HepG2 (cell line): ENCODE measurements at regions not wholly inside any gene's neighbourhood (a gene's known extent, or its start where the extent isn't known, plus 50 kb on each side); places are given as distances from the start of the nearest gene placed in this dataset.
"Not testable (repeated sequence)": the region's sequence is repeated elsewhere in the genome, so short reads cannot be mapped to it uniquely, and the experiment has no call there.

Source experiments
- ATAC-seq: fragments of 200-7000 bp; cut with Tn5 transposase; 3 replicates; pipeline ENCODE4 v1.9.1; 2020; ENCODE audit warnings: mild to moderate bottlenecking, moderate library complexity
- BruUV-seq: library from RNA; stranded (reverse); fragments of 400-500 nt; replicated peaks from 2 replicates; lab custom pipeline; 2021; lab: Mats Ljungman, UMichigan
- CTCF ChIA-PET: fragments of 300-600 bp; formaldehyde crosslinking; extraction: SDS; loops from one replicate; lab custom pipeline; 2021; ENCODE audit warnings: low total read pairs, inconsistent platforms, low intra/inter-chr PET ratio; lab: Yijun Ruan, JAX
- POLR2A ChIA-PET: fragments of 350-600 bp; sonication (Branson Sonifier 250); formaldehyde crosslinking; loops from one replicate; lab custom pipeline; 2020; ENCODE audit warnings: antibody characterized with exemption, inconsistent platforms; lab: Yijun Ruan, JAX
- DNase-seq: peaks from one replicate; pipeline ENCODE4 v3.0.0-alpha.2; 2015; ENCODE audit warnings: low spot score
- FAIRE-seq: peaks from 3 replicates; lab custom pipeline; 2011; peaks lifted over from hg19 to GRCh38; lab: Jason Lieb, UNC
- H2AFZ ChIP-seq: one replicate; pipeline ENCODE4 v1.6.1; 2011; ENCODE audit warnings: low read length, inconsistent platforms
- H3K27ac ChIP-seq: fragments of 300-600 bp; 3 replicates; pipeline ENCODE4 v1.8.0; 2011; ENCODE audit warnings: mixed run types, mild to moderate bottlenecking, mixed read lengths, low read length, inconsistent platforms; ENCODE audit not compliant: insufficient read depth; ENCODE audit errors: extremely low read length
- H3K27me3 ChIP-seq, 2 experiments: fragments of 200-600 bp in 1 of 2; 2 replicates in 1 of 2; 3 replicates in 1 of 2; pipeline versions ENCODE4 v1.6.0 to v1.8.0; 2011; ENCODE audit warnings: low read length in 2 of 2, mild to moderate bottlenecking in 2 of 2, moderate library complexity in 2 of 2, inconsistent platforms in 1 of 2; ENCODE audit not compliant: insufficient read depth in 2 of 2, control insufficient read depth in 1 of 2
- H3K36me3 ChIP-seq, 2 experiments: fragments of 200-600 bp in 1 of 2; replicated peaks in 1 of 2; 2 replicates in 1 of 2; 3 replicates in 1 of 2; pipeline versions ENCODE4 v1.5.1 to v1.8.0; 2011; ENCODE audit warnings: low read length in 2 of 2, inconsistent platforms in 1 of 2; ENCODE audit not compliant: insufficient read depth in 2 of 2, control insufficient read depth in 1 of 2
- H3K4me1 ChIP-seq: 2 replicates; pipeline ENCODE4 v1.5.1; 2012; ENCODE audit warnings: low read length, inconsistent platforms; ENCODE audit not compliant: insufficient read depth
- H3K4me2 ChIP-seq: 2 replicates; pipeline ENCODE4 v1.6.0; 2011; ENCODE audit warnings: low read depth, low read length, inconsistent platforms
- H3K4me3 ChIP-seq, 3 experiments: fragments of 200-600 bp in 1 of 3; sonication (generic), shearing (Covaris generic) in 1 of 3; replicated peaks in 1 of 3; 2 replicates each; pipeline ENCODE4 v1.5.1; 2011 to 2016; ENCODE audit warnings: low read length in 3 of 3, inconsistent platforms in 2 of 3, low read depth in 2 of 3, mild to moderate bottlenecking in 2 of 3, control low read depth in 1 of 3, mixed read lengths in 1 of 3; ENCODE audit not compliant: insufficient read depth in 1 of 3
- H3K79me2 ChIP-seq: one replicate; pipeline ENCODE4 v1.6.1; 2011; ENCODE audit warnings: low read length, inconsistent platforms; ENCODE audit not compliant: insufficient read depth
- H3K9ac ChIP-seq: 2 replicates; pipeline ENCODE4 v1.6.0; 2011; ENCODE audit warnings: mild to moderate bottlenecking, low read depth, low read length, inconsistent platforms; ENCODE audit not compliant: insufficient read depth
- H3K9me3 ChIP-seq: 2 replicates; pipeline ENCODE4 v1.5.1; 2012; ENCODE audit warnings: mild to moderate bottlenecking, low read length
- H4K20me1 ChIP-seq: 2 replicates; pipeline ENCODE4 v1.6.0; 2011; ENCODE audit warnings: inconsistent platforms, mild to moderate bottlenecking, low read length, moderate library complexity; ENCODE audit not compliant: insufficient read depth
- ATRX ChIP-seq: sonication (generic); formaldehyde crosslinking; IDR thresholded peaks from 2 replicates; pipeline ENCODE4 v1.4.0; 2020; ENCODE audit warnings: missing genetic modification reagents, borderline replicate concordance
- BHLHE40 ChIP-seq: IDR thresholded peaks from 2 replicates; pipeline ENCODE4 v1.6.1; 2011; ENCODE audit warnings: low read length, improper control_type of control experiment
- KDM5B ChIP-seq: sonication (generic); formaldehyde crosslinking; IDR thresholded peaks from 2 replicates; pipeline ENCODE4 v1.4.0; 2020; ENCODE audit warnings: missing genetic modification reagents, mild to moderate bottlenecking, borderline replicate concordance
- MAFF ChIP-seq: IDR thresholded peaks from 2 replicates; pipeline ENCODE4 v1.6.1; 2011; ENCODE audit warnings: low read depth, low read length, improper control_type of control experiment
- MAFK ChIP-seq, 2 experiments: IDR thresholded peaks in 1 of 2; conservative IDR thresholded peaks in 1 of 2; 2 replicates each; pipeline ENCODE4 v1.6.1; 2011; ENCODE audit warnings: improper control_type of control experiment in 2 of 2, low read length in 2 of 2
- NR0B2 ChIP-seq: sonication (generic); formaldehyde crosslinking; IDR thresholded peaks from 2 replicates; pipeline ENCODE4 v1.4.0; 2020; ENCODE audit warnings: mild to moderate bottlenecking, missing genetic modification reagents
- PHF21A ChIP-seq: sonication (generic); formaldehyde crosslinking; IDR thresholded peaks from 2 replicates; pipeline ENCODE4 v1.5.0; 2020; ENCODE audit warnings: mild to moderate bottlenecking, missing genetic modification reagents
- SOX5 ChIP-seq: IDR thresholded peaks from 2 replicates; pipeline ENCODE4 v1.6.1; 2016; ENCODE audit warnings: borderline replicate concordance
- STAT5B ChIP-seq: sonication (generic); formaldehyde crosslinking; IDR thresholded peaks from 2 replicates; pipeline ENCODE4 v1.4.0; 2020; ENCODE audit warnings: missing genetic modification reagents
- ZNF234 ChIP-seq: sonication (generic); formaldehyde crosslinking; conservative IDR thresholded peaks from 2 replicates; pipeline ENCODE4 v1.5.1; 2020; ENCODE audit warnings: mild to moderate bottlenecking, missing genetic modification reagents
- WGBS: methylation state at CpG from one replicate; pipeline ENCODE4 v1.1.6; 2017; ENCODE audit warnings: low lambda C conversion rate; 5-methylcytosine and 5-hydroxymethylcytosine counted together
- in situ Hi-C: cut with HindIII; loops from 2 replicates; pipeline ENCODE4 v1.10.0; 2017; ENCODE audit warnings: low pct_unique_long_range_greater_than_20kb; ENCODE audit not compliant: extremely low pct_ligation_motif_present
- intact Hi-C: fragments of 100-400 bp; cut with micrococcal nuclease; formaldehyde crosslinking; loops from one replicate; pipeline ENCODE4 v1.10.0; 2022; ENCODE audit not compliant: unreplicated experiment
- TF ChIP-seq, protein P1 (sequence below), 2 experiments: fragments of 450-650 bp in 1 of 2; sonication (generic) in 1 of 2; formaldehyde crosslinking; IDR thresholded peaks; 2 replicates each; pipeline versions ENCODE4 v1.5.0 to v1.8.0; 2020 to 2022; ENCODE audit warnings: mild to moderate bottlenecking in 1 of 2, missing genetic modification reagents in 1 of 2

DNA sequence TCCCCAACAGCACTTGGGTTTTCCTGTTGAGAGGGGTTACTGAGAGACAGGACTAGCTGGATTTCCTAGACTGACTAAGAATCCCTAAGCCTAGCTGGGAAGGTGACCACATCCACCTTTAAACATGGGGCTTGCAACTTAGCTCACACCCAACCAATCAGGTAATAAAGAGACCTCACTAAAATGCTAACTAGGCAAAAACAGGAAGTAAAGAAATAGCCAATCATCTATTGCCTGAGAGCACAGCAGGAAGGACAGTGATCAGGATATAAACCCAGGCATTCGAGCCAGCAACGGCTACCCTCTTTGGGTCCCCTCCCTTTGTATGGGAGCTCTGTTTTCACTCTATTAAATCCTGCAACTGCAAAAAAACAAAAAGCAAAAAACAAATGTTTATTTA lies 144.7 kb upstream of the ATP5MC3 start:
- H3K27ac ChIP-seq, H3K9me3 ChIP-seq, H3K9ac ChIP-seq, BruUV-seq, H3K79me2 ChIP-seq, POLR2A ChIA-PET, H3K4me2 ChIP-seq, DNase-seq, H3K27me3 ChIP-seq, FAIRE-seq, H3K4me1 ChIP-seq, intact Hi-C loops, H4K20me1 ChIP-seq, CTCF ChIA-PET, H3K4me3 ChIP-seq, H3K36me3 ChIP-seq, ATAC-seq, H2AFZ ChIP-seq, in situ Hi-C loops: not testable (repeated sequence)
- TF ChIP-seq MAFK (conservative IDR thresholded peaks at IDR 0.05 in 1 of 2, IDR thresholded peaks at IDR 0.05 in 1 of 2; ENCODE audit: low read length in 2 of 2) (peak; percentile 66 to 76), MAFF (peak; percentile 68)
- 6% methylated on average over 2 of the region's 2 CpGs for whole genome bisulfite sequencing

GRCh38 chr2:175323162-175323561 lies 141.7 kb upstream of the ATP5MC3 start:
- H3K4me3 ChIP-seq, result no peak overlapping the region
- no peaks in the 10 kb centered on the region for H4K20me1 ChIP-seq
- no peak overlapping the region for H3K4me2 ChIP-seq
- in situ Hi-C loops, result no loop called here
- H3K4me1 ChIP-seq, result no peaks in the 10 kb centered on the region
- BruUV-seq, result no TSS peak
- H3K27ac ChIP-seq, result no peak overlapping the region
- ATAC-seq, result no peak
- TF ChIP-seq BHLHE40 (no peak), ATRX (CRISPR knock-in tag) (no peak), ZNF234 (CRISPR knock-in tag) (no peak), NR0B2 (no peak), SOX5 (CRISPR knock-in tag) (no peak), STAT5B (CRISPR knock-in tag) (no peak), PHF21A (CRISPR knock-in tag) (no peak), KDM5B (CRISPR knock-in tag) (no peak)
- TF ChIP-seq, protein P1, sequence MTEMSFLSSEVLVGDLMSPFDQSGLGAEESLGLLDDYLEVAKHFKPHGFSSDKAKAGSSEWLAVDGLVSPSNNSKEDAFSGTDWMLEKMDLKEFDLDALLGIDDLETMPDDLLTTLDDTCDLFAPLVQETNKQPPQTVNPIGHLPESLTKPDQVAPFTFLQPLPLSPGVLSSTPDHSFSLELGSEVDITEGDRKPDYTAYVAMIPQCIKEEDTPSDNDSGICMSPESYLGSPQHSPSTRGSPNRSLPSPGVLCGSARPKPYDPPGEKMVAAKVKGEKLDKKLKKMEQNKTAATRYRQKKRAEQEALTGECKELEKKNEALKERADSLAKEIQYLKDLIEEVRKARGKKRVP (CRISPR knock-in tag; IDR thresholded peaks at IDR 0.05), result no peak
- TF ChIP-seq, all 625 proteins: peak for 0
- WGBS, result 18% methylated on average over 4 of the region's 4 CpGs
- no peak for FAIRE-seq
- intact Hi-C loops, result no loop called here
- Histone ChIP-seq H3K79me2 (no peaks in the 10 kb centered on the region), H3K9ac (no peak overlapping the region), H3K36me3 (no peaks in the 10 kb centered on the region), H2AFZ (no peak overlapping the region), H3K27me3 (no peaks in the 10 kb centered on the region), H3K9me3 (no peaks in the 10 kb centered on the region)
- ChIA-PET CTCF (no interaction called here), POLR2A (no interaction called here)
- DNase-seq, result no peak
